GM12872 (cell line): ENCODE measurements at regions not wholly inside any gene's neighbourhood (a gene's known extent, or its start where the extent isn't known, plus 50 kb on each side); places are given as distances from the start of the nearest gene placed in this dataset.

ENCODE experiments used
- TF ChIP-seq, protein P1 (sequence below): IDR thresholded peaks from 3 replicates; pipeline ENCODE4 v1.5.1; 2011; ENCODE audit warnings: low read depth, mild to moderate bottlenecking, low read length, moderate library complexity; ENCODE audit not compliant: insufficient read depth

DNA sequence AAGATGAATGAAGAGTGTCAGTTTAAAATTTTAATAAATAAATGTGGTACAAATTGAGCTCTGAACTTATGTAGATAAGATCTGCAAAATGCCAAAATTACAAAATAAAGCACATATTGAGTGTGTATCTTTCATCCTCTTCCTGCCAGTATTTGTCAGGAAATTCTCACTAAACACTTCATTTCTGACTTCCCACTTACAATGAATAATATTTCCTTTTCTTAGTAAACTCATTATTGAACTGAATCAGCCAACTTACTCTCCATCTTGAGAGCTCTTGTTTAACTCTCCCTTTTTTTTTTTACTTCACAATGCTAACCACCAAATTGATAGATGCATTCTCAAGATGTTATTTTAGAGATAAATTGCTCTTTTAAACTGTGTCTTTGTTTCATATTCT lies 1230.2 kb downstream of the JRKL start:
- TF ChIP-seq, protein P1, sequence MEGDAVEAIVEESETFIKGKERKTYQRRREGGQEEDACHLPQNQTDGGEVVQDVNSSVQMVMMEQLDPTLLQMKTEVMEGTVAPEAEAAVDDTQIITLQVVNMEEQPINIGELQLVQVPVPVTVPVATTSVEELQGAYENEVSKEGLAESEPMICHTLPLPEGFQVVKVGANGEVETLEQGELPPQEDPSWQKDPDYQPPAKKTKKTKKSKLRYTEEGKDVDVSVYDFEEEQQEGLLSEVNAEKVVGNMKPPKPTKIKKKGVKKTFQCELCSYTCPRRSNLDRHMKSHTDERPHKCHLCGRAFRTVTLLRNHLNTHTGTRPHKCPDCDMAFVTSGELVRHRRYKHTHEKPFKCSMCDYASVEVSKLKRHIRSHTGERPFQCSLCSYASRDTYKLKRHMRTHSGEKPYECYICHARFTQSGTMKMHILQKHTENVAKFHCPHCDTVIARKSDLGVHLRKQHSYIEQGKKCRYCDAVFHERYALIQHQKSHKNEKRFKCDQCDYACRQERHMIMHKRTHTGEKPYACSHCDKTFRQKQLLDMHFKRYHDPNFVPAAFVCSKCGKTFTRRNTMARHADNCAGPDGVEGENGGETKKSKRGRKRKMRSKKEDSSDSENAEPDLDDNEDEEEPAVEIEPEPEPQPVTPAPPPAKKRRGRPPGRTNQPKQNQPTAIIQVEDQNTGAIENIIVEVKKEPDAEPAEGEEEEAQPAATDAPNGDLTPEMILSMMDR = no peak

- TF ChIP-seq, protein P1 = no peak
These were observed 1231.5 kb downstream of the JRKL start for GRCh38 chr11:97621282-97621681.

DNA sequence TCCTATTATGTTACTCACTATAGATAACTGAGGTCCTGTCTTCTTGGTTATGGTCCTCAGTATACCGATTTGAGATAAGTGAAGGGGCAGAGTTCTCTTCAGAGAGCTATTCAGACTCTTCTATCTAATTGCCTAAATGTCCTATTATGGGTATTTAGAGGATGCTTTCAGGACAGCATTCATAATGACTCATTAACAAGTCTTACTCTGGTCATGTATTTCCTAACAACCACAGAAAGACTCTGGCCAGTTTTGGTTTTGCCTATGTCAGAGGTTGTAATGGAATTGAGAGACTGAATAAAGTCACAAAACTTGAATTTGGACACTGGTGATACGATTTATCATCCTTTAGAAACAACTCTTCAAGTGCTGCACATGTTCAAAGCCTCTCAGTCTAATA lies 1233.0 kb downstream of the JRKL start:
- TF ChIP-seq, protein P1 = no peak

GRCh38 chr11:97637701-97638100 lies 1247.9 kb downstream of the JRKL start:
- TF ChIP-seq, protein P1 = no peak

DNA sequence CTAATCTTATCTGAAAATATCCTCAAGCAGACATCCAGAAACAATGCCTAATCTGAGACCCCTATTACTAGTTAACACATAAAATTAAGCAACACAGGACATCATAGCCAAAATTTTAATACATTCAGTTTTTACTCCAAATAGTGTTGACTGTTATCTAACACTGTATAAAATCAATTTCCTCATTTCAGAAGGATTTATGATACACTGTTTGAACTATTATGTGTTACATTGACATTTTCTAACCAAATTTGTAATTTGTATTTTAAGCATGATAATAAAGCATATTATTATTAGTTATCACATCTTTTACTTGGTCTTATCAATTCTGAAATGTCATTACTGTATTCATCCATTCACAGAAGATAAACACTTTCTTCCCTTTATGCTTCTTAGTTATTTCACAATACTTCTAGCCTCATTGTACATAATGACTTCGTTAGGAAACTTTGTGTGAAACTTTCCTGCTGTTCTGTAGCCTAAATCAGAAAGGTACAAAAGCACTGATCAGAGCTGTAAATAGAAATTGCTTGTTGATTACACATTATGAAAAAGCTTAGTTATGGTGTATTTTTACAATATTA lies 1248.9 kb downstream of the JRKL start:
- TF ChIP-seq, protein P1 = no peak

DNA sequence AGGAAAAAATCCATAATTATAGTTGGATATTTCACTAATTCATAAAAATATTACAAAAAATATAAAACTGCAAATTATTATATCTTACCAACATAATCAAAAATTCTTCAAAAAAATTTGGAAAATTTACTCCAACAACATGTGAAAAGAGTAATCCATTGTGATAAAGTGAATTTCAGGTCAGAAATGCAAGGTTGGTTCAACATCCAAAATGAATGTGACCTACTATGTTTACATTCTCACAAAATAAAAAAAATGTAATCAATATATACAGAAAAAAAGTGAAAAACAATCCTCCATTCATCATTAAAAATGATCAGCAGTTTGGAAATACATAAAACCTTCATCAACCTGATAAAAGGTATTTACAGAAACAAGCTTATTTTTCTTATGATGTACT lies 1252.2 kb downstream of the JRKL start:
- TF ChIP-seq, protein P1 = no peak

DNA sequence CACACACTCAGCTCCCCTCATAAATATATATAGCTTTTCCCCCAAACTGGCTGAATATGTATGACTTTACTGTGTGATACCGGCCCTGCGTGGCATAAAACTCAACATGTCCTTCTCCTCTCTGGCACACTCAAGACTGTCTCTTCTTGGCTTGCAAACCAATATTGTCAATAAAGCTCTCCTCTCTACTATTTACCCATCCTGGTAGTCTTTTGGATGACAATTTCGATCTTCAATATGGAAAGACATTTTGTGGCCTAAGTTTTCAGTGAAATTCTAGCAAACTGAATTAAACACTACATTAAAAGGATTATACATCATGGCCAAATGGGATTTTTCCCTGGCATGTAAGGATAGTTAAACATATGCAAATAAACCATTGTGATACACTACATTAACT lies 1255.9 kb downstream of the JRKL start:
- TF ChIP-seq, protein P1 = no peak

GRCh38 chr11:97656356-97656755 lies 1266.5 kb downstream of the JRKL start:
- TF ChIP-seq, protein P1 = no peak
